Vagina (tissue), 2 donors: ENCODE measurements at regions not wholly inside any gene's neighbourhood (a gene's known extent, or its start where the extent isn't known, plus 50 kb on each side); places are given as distances from the start of the nearest gene placed in this dataset.

Source experiments
- DNase-seq, 2 donors: peaks; one replicate each; pipeline ENCODE4 v3.0.0-alpha.2; 2017; ENCODE audit errors: extremely low spot score in 2 of 2
- H3K27ac ChIP-seq: fragments of 200-600 bp; sonication (generic); one replicate; pipeline ENCODE4 v1.5.1; 2019
- H3K27me3 ChIP-seq: fragments of 200-600 bp; sonication (generic); one replicate; pipeline ENCODE4 v1.5.1; 2019
- H3K36me3 ChIP-seq, 2 donors: fragments of 200-600 bp; sonication (generic); one replicate each; pipeline ENCODE4 v1.5.1; 2017 to 2019
- H3K4me1 ChIP-seq: fragments of 200-600 bp; sonication (generic); one replicate; pipeline ENCODE4 v1.5.1; 2019
- H3K4me3 ChIP-seq, 2 donors: fragments of 200-600 bp; sonication (generic); 1 replicate in 1 of 2; 2 replicates in 1 of 2; pipeline ENCODE4 v1.5.1; 2016 to 2019
- H3K9me3 ChIP-seq: fragments of 200-600 bp; sonication (generic); one replicate; pipeline ENCODE4 v1.5.1; 2019
- POLR2A ChIP-seq, 2 donors: fragments of 450-650 bp; IDR thresholded peaks; one replicate each; pipeline ENCODE4 v1.6.1; 2017; ENCODE audit warnings: antibody characterized with exemption in 2 of 2, mild to moderate bottlenecking in 2 of 2, moderate library complexity in 2 of 2
- POLR2AphosphoS5 ChIP-seq, 2 donors: sonication (generic); formaldehyde crosslinking; IDR thresholded peaks; one replicate each; pipeline ENCODE4 v1.9.0; 2017; ENCODE audit warnings: antibody characterized with exemption in 2 of 2, mild to moderate bottlenecking in 2 of 2, low read depth in 1 of 2; ENCODE audit not compliant: insufficient read depth in 1 of 2
- intact Hi-C: fragments of 100-400 bp; cut with DNase I; formaldehyde crosslinking; loops from one replicate; pipeline ENCODE4 v1.15.1; 2023
- TF ChIP-seq, protein P1 (sequence below), 3 experiments: fragments of 450-650 bp in 2 of 3; fragments of 200-600 bp in 1 of 3; sonication (generic) in 1 of 3; IDR thresholded peaks; one replicate each; pipeline ENCODE4 v1.5.1; 2017 to 2019; ENCODE audit warnings: antibody characterized with exemption in 3 of 3, mild to moderate bottlenecking in 2 of 3, moderate library complexity in 2 of 3

DNA sequence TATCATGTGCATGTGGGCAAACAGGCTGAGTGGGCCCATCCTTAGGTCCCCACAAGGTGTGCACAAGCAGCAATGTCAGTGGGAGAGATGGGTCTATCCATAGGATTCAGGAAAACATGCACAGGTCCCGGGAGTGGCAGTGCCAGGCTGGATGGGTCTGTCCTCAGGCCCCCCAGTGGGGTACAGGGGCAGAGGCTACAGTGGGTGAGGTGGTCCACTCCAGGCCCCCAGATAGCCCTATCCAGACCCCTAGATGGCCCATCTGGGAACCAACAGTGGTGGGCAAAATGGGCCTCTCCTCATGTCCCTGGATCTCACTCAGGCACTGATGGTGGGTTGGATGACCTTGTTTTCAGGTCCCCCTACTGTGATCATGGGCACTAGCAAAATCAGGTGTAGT lies 277.8 kb upstream of the SYT1 start:
- H3K27ac ChIP-seq: no peak overlapping the region
- no peaks in the 10 kb centered on the region for H3K4me1 ChIP-seq
- no peak for DNase-seq
- no peaks in the 10 kb centered on the region for H3K36me3 ChIP-seq
- no peaks in the 10 kb centered on the region for H3K27me3 ChIP-seq
- H3K4me3 ChIP-seq: no peak overlapping the region
- intact Hi-C loops: no loop called here
- TF ChIP-seq POLR2AphosphoS5 (IDR thresholded peaks at IDR 0.05; ENCODE audit: insufficient read depth in 1 of 2, low read depth in 1 of 2): no peak
- no peak for TF ChIP-seq POLR2A (IDR thresholded peaks at IDR 0.05)
- TF ChIP-seq, protein P1, sequence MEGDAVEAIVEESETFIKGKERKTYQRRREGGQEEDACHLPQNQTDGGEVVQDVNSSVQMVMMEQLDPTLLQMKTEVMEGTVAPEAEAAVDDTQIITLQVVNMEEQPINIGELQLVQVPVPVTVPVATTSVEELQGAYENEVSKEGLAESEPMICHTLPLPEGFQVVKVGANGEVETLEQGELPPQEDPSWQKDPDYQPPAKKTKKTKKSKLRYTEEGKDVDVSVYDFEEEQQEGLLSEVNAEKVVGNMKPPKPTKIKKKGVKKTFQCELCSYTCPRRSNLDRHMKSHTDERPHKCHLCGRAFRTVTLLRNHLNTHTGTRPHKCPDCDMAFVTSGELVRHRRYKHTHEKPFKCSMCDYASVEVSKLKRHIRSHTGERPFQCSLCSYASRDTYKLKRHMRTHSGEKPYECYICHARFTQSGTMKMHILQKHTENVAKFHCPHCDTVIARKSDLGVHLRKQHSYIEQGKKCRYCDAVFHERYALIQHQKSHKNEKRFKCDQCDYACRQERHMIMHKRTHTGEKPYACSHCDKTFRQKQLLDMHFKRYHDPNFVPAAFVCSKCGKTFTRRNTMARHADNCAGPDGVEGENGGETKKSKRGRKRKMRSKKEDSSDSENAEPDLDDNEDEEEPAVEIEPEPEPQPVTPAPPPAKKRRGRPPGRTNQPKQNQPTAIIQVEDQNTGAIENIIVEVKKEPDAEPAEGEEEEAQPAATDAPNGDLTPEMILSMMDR (IDR thresholded peaks at IDR 0.05): no peak
- peaks cover 6% of the 10 kb centered on the region for H3K9me3 ChIP-seq

DNA sequence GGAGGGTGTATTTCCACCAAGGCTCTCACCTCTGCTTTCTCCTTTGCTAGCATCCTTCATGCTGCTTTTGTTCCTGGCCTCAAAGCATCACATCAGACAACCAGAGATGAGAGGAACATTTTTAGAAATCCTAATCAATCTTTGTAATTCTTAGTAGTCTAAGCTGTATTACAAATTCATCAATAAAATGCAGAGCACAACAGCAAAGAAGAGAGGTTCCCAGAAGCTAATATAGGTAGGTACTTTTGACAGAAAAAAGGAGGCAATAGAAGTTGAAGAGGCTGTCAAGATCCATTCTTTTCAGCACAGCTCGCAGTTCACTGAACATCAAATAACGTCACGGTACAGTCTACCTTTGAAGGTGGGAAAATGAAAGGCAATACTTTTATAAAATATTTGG lies 265.2 kb upstream of the SYT1 start:
- H3K4me1 ChIP-seq: no peaks in the 10 kb centered on the region
- no peak for DNase-seq
- H3K27me3 ChIP-seq: no peaks in the 10 kb centered on the region
- H3K36me3 ChIP-seq: no peaks in the 10 kb centered on the region
- no peak overlapping the region for H3K4me3 ChIP-seq
- H3K9me3 ChIP-seq: no peaks in the 10 kb centered on the region
- no peak for TF ChIP-seq POLR2AphosphoS5 (IDR thresholded peaks at IDR 0.05; ENCODE audit: insufficient read depth in 1 of 2, low read depth in 1 of 2)
- TF ChIP-seq, protein P1 (IDR thresholded peaks at IDR 0.05): no peak
- TF ChIP-seq POLR2A (IDR thresholded peaks at IDR 0.05): no peak
- intact Hi-C loops: no loop called here
- no peak overlapping the region for H3K27ac ChIP-seq

DNA sequence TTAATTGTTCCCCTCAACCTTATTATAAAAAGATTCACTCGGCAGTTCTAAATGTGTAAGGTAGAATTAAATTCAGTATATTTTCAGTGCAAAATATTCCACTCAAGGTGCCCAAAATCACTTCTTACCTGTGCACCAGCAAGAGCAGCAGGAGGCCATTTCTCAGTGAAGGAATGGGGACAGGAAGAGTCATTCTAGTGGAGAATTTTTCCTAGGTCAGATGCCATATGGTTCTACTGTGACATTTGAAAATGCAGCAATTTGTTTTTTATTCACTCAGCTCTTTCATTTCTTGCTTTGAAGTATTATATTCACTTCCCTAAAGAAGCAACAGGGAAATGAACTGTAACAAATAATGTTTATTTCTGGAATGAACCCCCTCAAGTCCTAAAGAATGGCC lies 264.0 kb upstream of the SYT1 start:
- Histone ChIP-seq H3K4me1 (no peaks in the 10 kb centered on the region), H3K27me3 (no peaks in the 10 kb centered on the region), H3K9me3 (no peaks in the 10 kb centered on the region), H3K27ac (no peak overlapping the region), H3K36me3 (no peaks in the 10 kb centered on the region), H3K4me3 (no peak overlapping the region)
- DNase-seq: no peak
- TF ChIP-seq POLR2A (IDR thresholded peaks at IDR 0.05) (no peak), POLR2AphosphoS5 (IDR thresholded peaks at IDR 0.05; ENCODE audit: insufficient read depth in 1 of 2, low read depth in 1 of 2) (no peak)
- TF ChIP-seq, protein P1 (IDR thresholded peaks at IDR 0.05): no peak
- intact Hi-C loops: no loop called here

DNA sequence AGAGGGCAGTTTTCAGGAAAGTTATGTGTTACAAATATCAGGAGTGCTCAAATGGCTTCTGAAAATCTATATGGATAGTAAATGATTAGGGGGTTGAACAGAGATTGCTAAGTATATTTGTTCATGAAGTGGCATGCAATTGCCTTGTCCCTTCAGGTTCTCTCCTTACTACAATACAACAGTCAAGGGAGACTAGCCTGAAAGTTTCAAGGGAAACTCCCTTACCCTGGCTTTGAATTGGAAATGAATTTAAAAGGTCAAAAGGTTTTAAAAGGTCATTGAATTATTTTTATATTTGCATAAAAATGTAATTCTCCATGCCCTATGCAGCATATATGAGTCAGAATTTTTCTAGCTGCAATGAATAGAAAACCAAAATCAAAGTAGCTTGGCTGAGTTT lies 253.1 kb upstream of the SYT1 start:
- Histone ChIP-seq H3K27ac (no peak overlapping the region), H3K4me1 (no peaks in the 10 kb centered on the region), H3K4me3 (no peak overlapping the region), H3K27me3 (no peaks in the 10 kb centered on the region), H3K9me3 (no peaks in the 10 kb centered on the region), H3K36me3 (no peaks in the 10 kb centered on the region)
- intact Hi-C loops: no loop called here
- no peak for DNase-seq
- TF ChIP-seq POLR2A (IDR thresholded peaks at IDR 0.05) (no peak), POLR2AphosphoS5 (IDR thresholded peaks at IDR 0.05; ENCODE audit: insufficient read depth in 1 of 2, low read depth in 1 of 2) (no peak)
- TF ChIP-seq, protein P1 (IDR thresholded peaks at IDR 0.05): no peak

DNA sequence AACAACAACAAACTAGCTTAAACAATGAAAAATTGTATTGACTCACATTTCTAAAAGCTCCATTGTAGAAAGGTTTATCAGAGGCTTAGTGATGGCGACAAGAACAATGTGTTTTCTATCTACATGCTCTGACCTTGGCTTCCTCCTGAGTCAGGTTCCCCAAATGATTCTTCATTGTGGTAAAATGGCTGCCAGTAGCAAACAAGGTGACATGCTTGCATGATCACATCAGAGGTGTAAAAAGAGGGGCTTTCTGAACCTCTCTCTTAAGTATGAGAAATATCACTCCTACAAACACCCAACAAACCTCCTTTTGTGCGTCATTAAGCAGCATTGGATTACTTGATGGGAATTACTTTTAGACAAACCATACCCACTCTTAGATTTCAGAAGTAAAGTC lies 252.4 kb upstream of the SYT1 start:
- intact Hi-C loops: no loop called here
- no peak for TF ChIP-seq POLR2A (IDR thresholded peaks at IDR 0.05)
- TF ChIP-seq, protein P1 (IDR thresholded peaks at IDR 0.05): no peak
- TF ChIP-seq POLR2AphosphoS5 (IDR thresholded peaks at IDR 0.05; ENCODE audit: insufficient read depth in 1 of 2, low read depth in 1 of 2): no peak
- no peak for DNase-seq

More for the DNA sequence above, 252.4 kb upstream of the SYT1 start:
- H3K4me1 ChIP-seq: no peaks in the 10 kb centered on the region
- no peaks in the 10 kb centered on the region for H3K27me3 ChIP-seq
- no peak overlapping the region for H3K27ac ChIP-seq
- no peaks in the 10 kb centered on the region for H3K36me3 ChIP-seq
- H3K4me3 ChIP-seq: no peak overlapping the region
- no peaks in the 10 kb centered on the region for H3K9me3 ChIP-seq
